H1 (cell line): ENCODE measurements at regions not wholly inside any gene's neighbourhood (a gene's known extent, or its start where the extent isn't known, plus 50 kb on each side); places are given as distances from the start of the nearest gene placed in this dataset.

Experiments
- CTCF ChIA-PET: fragments of 300-600 bp; sonication (Branson Sonifier 250); formaldehyde crosslinking; loops from one replicate; lab custom pipeline; 2021; ENCODE audit not compliant: partially characterized antibody; lab: Charles Lee
- POLR2A ChIA-PET: fragments of 300-600 bp; sonication (Branson Sonifier 250); formaldehyde crosslinking; loops from one replicate; lab custom pipeline; 2021; ENCODE audit warnings: inconsistent platforms; ENCODE audit not compliant: partially characterized antibody; lab: Charles Lee
- DNase-seq, 2 experiments: peaks; one replicate each; pipeline versions ENCODE4 v3.0.0 to v3.0.0-alpha.2; 2010 to 2022; ENCODE audit warnings: low spot score in 2 of 2, low read depth in 1 of 2, mixed read lengths in 1 of 2
- FAIRE-seq: peaks from 2 replicates; lab custom pipeline; 2011; peaks lifted over from hg19 to GRCh38; lab: Jason Lieb, UNC
- H2AFZ ChIP-seq: 2 replicates; pipeline ENCODE4 v1.8.1; 2012; ENCODE audit warnings: low read length, inconsistent platforms
- H2AK5ac ChIP-seq: 2 replicates; pipeline ENCODE4 v1.6.1; 2013; ENCODE audit warnings: low read depth, low read length
- H2BK120ac ChIP-seq: replicated peaks from 2 replicates; pipeline ENCODE3; 2013; ENCODE audit warnings: low read depth, low read length, inconsistent platforms
- H2BK12ac ChIP-seq: 2 replicates; pipeline ENCODE4 v1.6.1; 2013; ENCODE audit warnings: low read depth, low read length
- H2BK15ac ChIP-seq: 2 replicates; pipeline ENCODE4 v1.6.1; 2013; ENCODE audit warnings: low read length
- H2BK20ac ChIP-seq: 2 replicates; pipeline ENCODE4 v1.6.1; 2013; ENCODE audit warnings: low read length
- H2BK5ac ChIP-seq: 2 replicates; pipeline ENCODE4 v1.6.1; 2013; ENCODE audit warnings: low read depth, low read length
- H3K14ac ChIP-seq: 2 replicates; pipeline ENCODE4 v1.6.1; 2013; ENCODE audit warnings: inconsistent platforms; ENCODE audit not compliant: insufficient read length
- H3K18ac ChIP-seq: 2 replicates; pipeline ENCODE4 v1.6.1; 2013; ENCODE audit warnings: low read length; ENCODE audit errors: extremely low read depth
- H3K23ac ChIP-seq: 2 replicates; pipeline ENCODE4 v1.6.1; 2013; ENCODE audit warnings: inconsistent platforms; ENCODE audit not compliant: insufficient read length
- H3K23me2 ChIP-seq: 2 replicates; pipeline ENCODE4 v1.6.1; 2013; ENCODE audit warnings: low read depth, low read length
- H3K27ac ChIP-seq: 2 replicates; pipeline ENCODE4 v1.6.1; 2011; ENCODE audit warnings: low read depth, low read length, inconsistent platforms
- H3K27me3 ChIP-seq, 4 experiments: replicated peaks in 1 of 4; 1 replicate in 1 of 4; 2 replicates in 3 of 4; pipeline versions ENCODE4 v1.6.1 to v1.8.1; 2011 to 2013; ENCODE audit warnings: low read length in 3 of 4, mild to moderate bottlenecking in 3 of 4, inconsistent platforms in 2 of 4, mixed read lengths in 2 of 4, moderate library complexity in 1 of 4; ENCODE audit not compliant: control insufficient read depth in 3 of 4, insufficient read depth in 3 of 4; ENCODE audit errors: extremely low read depth in 1 of 4
- H3K36me3 ChIP-seq, 4 experiments: 2 replicates each; pipeline versions ENCODE4 v1.6.1 to v1.8.1; 2011 to 2013; ENCODE audit warnings: mild to moderate bottlenecking in 4 of 4, low read length in 3 of 4, moderate library complexity in 2 of 4, control low read depth in 1 of 4, inconsistent platforms in 1 of 4; ENCODE audit not compliant: insufficient read depth in 4 of 4, control insufficient read depth in 2 of 4
- H3K4ac ChIP-seq: replicated peaks from 2 replicates; pipeline ENCODE3; 2013; ENCODE audit warnings: low read length, low read depth, mixed read lengths, inconsistent platforms; ENCODE audit not compliant: insufficient read length
- H3K4me1 ChIP-seq, 4 experiments: replicated peaks in 1 of 4; 1 replicate in 1 of 4; 2 replicates in 3 of 4; pipeline versions ENCODE4 v1.6.1 to v1.8.1; 2011 to 2013; ENCODE audit warnings: low read length in 3 of 4, inconsistent platforms in 2 of 4, mixed read lengths in 1 of 4; ENCODE audit not compliant: insufficient read depth in 4 of 4, control insufficient read depth in 3 of 4
- H3K4me2 ChIP-seq, 2 experiments: 2 replicates each; pipeline versions ENCODE4 v1.6.1 to v1.8.1; 2011 to 2013; ENCODE audit warnings: low read depth in 2 of 2, low read length in 2 of 2, control low read depth in 1 of 2, inconsistent platforms in 1 of 2, mild to moderate bottlenecking in 1 of 2; ENCODE audit not compliant: insufficient read depth in 1 of 2
- H3K4me3 ChIP-seq, 4 experiments: fragments of 200-600, 300-600 bp in 1 of 4; sonication (generic), shearing (Covaris generic), sonication (Bioruptor Twin) in 1 of 4; 2 replicates each; pipeline versions ENCODE4 v1.5.1 to v1.8.1; 2011 to 2016; ENCODE audit warnings: low read length in 4 of 4, low read depth in 3 of 4, control low read depth in 2 of 4, inconsistent platforms in 2 of 4, mild to moderate bottlenecking in 2 of 4, mixed read lengths in 1 of 4, moderate library complexity in 1 of 4; ENCODE audit not compliant: insufficient read depth in 2 of 4; ENCODE audit errors: extremely low read depth in 1 of 4
- H3K56ac ChIP-seq: replicated peaks from 2 replicates; pipeline ENCODE3; 2013; ENCODE audit warnings: low read depth, mild to moderate bottlenecking, mixed read lengths, low read length, inconsistent platforms; ENCODE audit not compliant: insufficient read length
- H3K79me1 ChIP-seq: 2 replicates; pipeline ENCODE4 v1.6.1; 2013; ENCODE audit warnings: low read depth, low read length, control low read depth
- H3K79me2 ChIP-seq, 2 experiments: 2 replicates each; pipeline versions ENCODE4 v1.6.1 to v1.8.1; 2012 to 2013; ENCODE audit warnings: low read length in 2 of 2, mild to moderate bottlenecking in 2 of 2, inconsistent platforms in 1 of 2; ENCODE audit not compliant: insufficient read depth in 2 of 2, control insufficient read depth in 1 of 2
- H3K9ac ChIP-seq, 4 experiments: replicated peaks in 1 of 4; 1 replicate in 1 of 4; 2 replicates in 3 of 4; pipeline versions ENCODE4 v1.6.1 to v1.8.1; 2011 to 2013; ENCODE audit warnings: low read depth in 3 of 4, low read length in 3 of 4, control low read depth in 2 of 4, mild to moderate bottlenecking in 2 of 4, moderate library complexity in 2 of 4, inconsistent platforms in 1 of 4; ENCODE audit errors: extremely low read depth in 1 of 4
- H3K9me3 ChIP-seq, 2 experiments: 2 replicates each; pipeline versions ENCODE4 v1.6.1 to v1.8.1; 2012 to 2013; ENCODE audit warnings: mild to moderate bottlenecking in 2 of 2, moderate library complexity in 2 of 2, control low read depth in 1 of 2, inconsistent platforms in 1 of 2, low read depth in 1 of 2, low read length in 1 of 2, mixed read lengths in 1 of 2; ENCODE audit not compliant: insufficient read depth in 2 of 2
- H4K20me1 ChIP-seq, 2 experiments: replicated peaks in 1 of 2; 2 replicates each; pipeline versions ENCODE3 to v1.8.1; 2011 to 2013; ENCODE audit warnings: inconsistent platforms in 2 of 2, low read length in 2 of 2, mild to moderate bottlenecking in 1 of 2; ENCODE audit not compliant: insufficient read depth in 2 of 2, control insufficient read depth in 1 of 2
- H4K5ac ChIP-seq: 2 replicates; pipeline ENCODE4 v1.6.1; 2013; ENCODE audit warnings: low read length, low read depth, mixed read lengths, inconsistent platforms; ENCODE audit not compliant: insufficient read length
- H4K8ac ChIP-seq: 2 replicates; pipeline ENCODE4 v1.8.0; 2013; ENCODE audit warnings: mild to moderate bottlenecking, moderate library complexity, low read length, inconsistent platforms; ENCODE audit not compliant: insufficient read depth; ENCODE audit errors: extremely low read depth
- H4K91ac ChIP-seq: replicated peaks from 2 replicates; pipeline ENCODE3; 2013; ENCODE audit warnings: low read length, mixed read lengths, inconsistent platforms; ENCODE audit not compliant: insufficient read length
- BRCA1 ChIP-seq: IDR thresholded peaks from 2 replicates; pipeline ENCODE4 v1.6.1; 2012; ENCODE audit warnings: low read depth, low read length, improper control_type of control experiment
- JUND ChIP-seq: IDR thresholded peaks from 2 replicates; pipeline ENCODE4 v1.6.1; 2011; ENCODE audit warnings: mild to moderate bottlenecking, improper control_type of control experiment, low read length
- WGBS, 2 experiments: shearing (Covaris generic) in 1 of 2; methylation state at CpG; one replicate each; pipeline versions ENCODE4 v1.1.6 to v1.1.7; 2013 to 2015; ENCODE audit warnings: low lambda C conversion rate in 2 of 2, mixed read lengths in 2 of 2, inconsistent platforms in 1 of 2, low coverage in 1 of 2, missing lambda C conversion rate in 1 of 2; ENCODE audit not compliant: insufficient replicate concordance in 2 of 2, insufficient coverage in 1 of 2, insufficient read length in 1 of 2; ENCODE audit errors: extremely low coverage in 1 of 2, missing lambda C conversion rate in 1 of 2; 5-methylcytosine and 5-hydroxymethylcytosine counted together

GRCh38 chr4:112861691-112862674 lies 187.5 kb upstream of the ANK2 start:
- H3K23me2 ChIP-seq: no peaks in the 10 kb centered on the region; the same call in 1 of the 2 replicates
- no peak overlapping the region; the same call in 1 of the 2 replicates for H2BK20ac ChIP-seq
- TF ChIP-seq JUND: peak; percentile 74
- TF ChIP-seq BRCA1: no peak
- H4K91ac ChIP-seq: no peak overlapping the region
- peak overlapping the region; percentile 89 for H4K5ac ChIP-seq
- H3K23ac ChIP-seq: no peak overlapping the region
- no peaks in the 10 kb centered on the region for H3K9me3 ChIP-seq
- H3K4me3 ChIP-seq: peak overlapping the region in 1 of 4 experiments; percentile 31; a peak in 1 of 8 replicates
- H3K36me3 ChIP-seq: no peaks in the 10 kb centered on the region
- no peak overlapping the region for H2BK5ac ChIP-seq
- no peak overlapping the region for H3K9ac ChIP-seq
- peaks cover 0 to 19% (median 14%) of the 10 kb centered on the region in 4 experiments; a peak in 6 of 7 replicates for H3K4me1 ChIP-seq
- no peaks in the 10 kb centered on the region for H4K20me1 ChIP-seq
- H3K4me2 ChIP-seq: peak overlapping the region; percentile 15 to 26; a peak in 3 of 4 replicates
- no peak for DNase-seq
- no peak overlapping the region for H2AK5ac ChIP-seq
- peak overlapping the region; percentile 98 for H3K4ac ChIP-seq
- H2AFZ ChIP-seq: no peak overlapping the region
- no peak overlapping the region for H3K14ac ChIP-seq
- H3K79me2 ChIP-seq: peaks cover 0 to 16% of the 10 kb centered on the region in 2 experiments; a peak in 1 of 4 replicates
- no peak for FAIRE-seq
- H2BK15ac ChIP-seq: no peak overlapping the region
- POLR2A ChIA-PET: interaction anchor here (0.7 to 1.3 kb wide), 2 partner anchors 80 to 202 kb away, joined by 3 read pairs; no protein-coding TSS in a partner anchor
- no peak overlapping the region for H4K8ac ChIP-seq
- H2BK120ac ChIP-seq: peak overlapping the region; percentile 88
- no peaks in the 10 kb centered on the region for H3K79me1 ChIP-seq
- 0 out of 2 replicates have a peak overlapping the region, but pooled peaks have one; percentile 42 for H3K27ac ChIP-seq
- peak overlapping the region; percentile 64; the same call in 1 of the 2 replicates for H3K18ac ChIP-seq
- no peak overlapping the region for H3K56ac ChIP-seq
- CTCF ChIA-PET: interaction anchor here (0.7 to 3.0 kb wide), 7 partner anchors 35 to 261 kb away, joined by 3 to 10 read pairs (median 3); no protein-coding TSS in a partner anchor
- H3K27me3 ChIP-seq: no peaks in the 10 kb centered on the region
- no peak overlapping the region for H2BK12ac ChIP-seq
- 66% methylated on average over 3 of the region's 3 CpGs; no CpG with 5 or more reads in 1 of the 2 experiments for WGBS, 2 experiments
